SK-N-SH (cell line): ENCODE measurements at regions not wholly inside any gene's neighbourhood (a gene's known extent, or its start where the extent isn't known, plus 50 kb on each side); places are given as distances from the start of the nearest gene placed in this dataset.

Experiments used
- CTCF ChIA-PET: fragments of 300-600, 350-600 bp; formaldehyde crosslinking; extraction: SDS; loops from one replicate; lab custom pipeline; 2021; lab: Yijun Ruan, JAX
- POLR2A ChIA-PET: fragments of 350-600 bp; sonication (Branson Sonifier 250); formaldehyde crosslinking; extraction: SDS; loops from one replicate; lab custom pipeline; 2020; ENCODE audit warnings: antibody characterized with exemption, inconsistent platforms; lab: Yijun Ruan, JAX
- DNase-seq: peaks from one replicate; pipeline ENCODE4 v3.0.0; 2012
- H2AFZ ChIP-seq: fragments of 200-600 bp; sonication (generic); 2 replicates; pipeline ENCODE4 v1.8.1; 2016; ENCODE audit warnings: antibody characterized with exemption, mild to moderate bottlenecking, low read depth
- H3F3A ChIP-seq: fragments of 200-600 bp; sonication (generic); replicated peaks from 2 replicates; pipeline ENCODE3; 2016; ENCODE audit warnings: antibody characterized with exemption, mild to moderate bottlenecking; ENCODE audit not compliant: insufficient read depth
- H3K27ac ChIP-seq, 2 experiments: fragments of 200-500 bp in 1 of 2; fragments of 200-600 bp in 1 of 2; sonication (Bioruptor generic) in 1 of 2; sonication (generic), shearing (Covaris generic) in 1 of 2; 2 replicates each; pipeline versions ENCODE4 v1.5.1 to v1.6.1; 2014 to 2016; ENCODE audit warnings: low read depth in 2 of 2, inconsistent platforms in 1 of 2, low read length in 1 of 2, mild to moderate bottlenecking in 1 of 2, mixed read lengths in 1 of 2
- H3K27me3 ChIP-seq: fragments of 200-600 bp; sonication (generic), shearing (Covaris generic); 2 replicates; pipeline ENCODE4 v1.6.1; 2016; ENCODE audit warnings: mixed run types; ENCODE audit not compliant: insufficient read depth
- H3K36me3 ChIP-seq, 2 experiments: fragments of 200-500 bp in 1 of 2; fragments of 200-600 bp in 1 of 2; sonication (Bioruptor generic) in 1 of 2; sonication (generic) in 1 of 2; replicated peaks in 1 of 2; 2 replicates each; pipeline versions ENCODE3 to v1.5.1; 2014 to 2016; ENCODE audit warnings: low read length in 1 of 2, mild to moderate bottlenecking in 1 of 2; ENCODE audit not compliant: insufficient read depth in 2 of 2, control insufficient read depth in 1 of 2
- H3K4me1 ChIP-seq, 2 experiments: fragments of 200-500 bp in 1 of 2; fragments of 200-600 bp in 1 of 2; sonication (Bioruptor generic) in 1 of 2; sonication (generic), shearing (Covaris generic) in 1 of 2; 2 replicates each; pipeline versions ENCODE4 v1.5.1 to v1.6.1; 2014 to 2016; ENCODE audit warnings: low read depth in 1 of 2, low read length in 1 of 2, mixed run types in 1 of 2; ENCODE audit not compliant: insufficient read depth in 2 of 2, control insufficient read depth in 1 of 2
- H3K4me2 ChIP-seq: fragments of 200-600 bp; sonication (generic), shearing (Covaris generic); 2 replicates; pipeline ENCODE4 v1.6.1; 2017; ENCODE audit warnings: mixed run types
- H3K4me3 ChIP-seq, 2 experiments: fragments of 200-500 bp in 1 of 2; fragments of 200-600 bp in 1 of 2; sonication (Bioruptor generic) in 1 of 2; sonication (generic), shearing (Covaris generic) in 1 of 2; 2 replicates each; pipeline versions ENCODE4 v1.5.1 to v1.8.1; 2014 to 2016; ENCODE audit warnings: low read depth in 2 of 2, inconsistent platforms in 1 of 2, low read length in 1 of 2, mild to moderate bottlenecking in 1 of 2, mixed read lengths in 1 of 2, moderate library complexity in 1 of 2
- H3K79me2 ChIP-seq: fragments of 200-600 bp; sonication (generic); 2 replicates; pipeline ENCODE4 v1.8.1; 2017; ENCODE audit warnings: mild to moderate bottlenecking; ENCODE audit not compliant: insufficient read depth
- H3K9ac ChIP-seq: fragments of 200-600 bp; sonication (generic); 2 replicates; pipeline ENCODE4 v1.6.1; 2017; ENCODE audit warnings: mixed run types
- H3K9me2 ChIP-seq: fragments of 200-600 bp; sonication (generic); 2 replicates; pipeline ENCODE4 v1.6.1; 2017; ENCODE audit warnings: mixed run types
- H3K9me3 ChIP-seq: fragments of 200-600 bp; sonication (generic); 2 replicates; pipeline ENCODE4 v1.6.1; 2017; ENCODE audit warnings: mixed run types, mild to moderate bottlenecking, moderate library complexity
- H4K20me1 ChIP-seq: fragments of 200-600 bp; sonication (generic); 2 replicates; pipeline ENCODE4 v1.6.1; 2017; ENCODE audit warnings: mild to moderate bottlenecking, mixed run types; ENCODE audit not compliant: insufficient read depth
- CHD2 ChIP-seq: fragments of 150-350 bp; IDR thresholded peaks from 2 replicates; pipeline ENCODE4 v1.6.1; 2018; ENCODE audit warnings: low read length; ENCODE audit not compliant: partially characterized antibody
- ELF1 ChIP-seq: IDR thresholded peaks from 2 replicates; pipeline ENCODE4 v1.4.0; 2012
- EZH2phosphoT487 ChIP-seq: fragments of 200-600 bp; sonication (generic); IDR thresholded peaks from 2 replicates; pipeline ENCODE4 v1.6.1; 2017; ENCODE audit warnings: low read depth, mixed run types, mild to moderate bottlenecking, antibody characterized with exemption, moderate library complexity, borderline replicate concordance
- FOSL2 ChIP-seq: IDR thresholded peaks from 2 replicates; pipeline ENCODE4 v1.4.0; 2012; ENCODE audit warnings: low read depth, mild to moderate bottlenecking, moderate library complexity, borderline replicate concordance
- FOXJ3 ChIP-seq: sonication (generic); formaldehyde crosslinking; IDR thresholded peaks from 2 replicates; pipeline ENCODE4 v1.5.1; 2020; ENCODE audit warnings: mild to moderate bottlenecking, missing genetic modification reagents
- FOXM1 ChIP-seq: IDR thresholded peaks from 2 replicates; pipeline ENCODE4 v1.4.0; 2012; ENCODE audit warnings: low read depth, mild to moderate bottlenecking
- GATA2 ChIP-seq: sonication (generic); formaldehyde crosslinking; IDR thresholded peaks from 2 replicates; pipeline ENCODE4 v1.5.0; 2020; ENCODE audit warnings: mild to moderate bottlenecking, missing genetic modification reagents
- NFIC ChIP-seq: IDR thresholded peaks from 2 replicates; pipeline ENCODE4 v1.4.0; 2012; ENCODE audit warnings: borderline replicate concordance
- NRF1 ChIP-seq: IDR thresholded peaks from 2 replicates; pipeline ENCODE4 v1.6.1; 2012; ENCODE audit warnings: low read depth, mild to moderate bottlenecking, low read length
- RXRA ChIP-seq: IDR thresholded peaks from 2 replicates; pipeline ENCODE4 v1.4.0; 2012; ENCODE audit warnings: low read depth, mild to moderate bottlenecking, borderline replicate concordance
- SIN3A ChIP-seq: IDR thresholded peaks from 2 replicates; pipeline ENCODE4 v1.6.1; 2012; ENCODE audit warnings: low read depth, mild to moderate bottlenecking, low read length, moderate library complexity, borderline replicate concordance
- WGBS: methylation state at CpG from one replicate; pipeline ENCODE4 v1.1.6; 2017; ENCODE audit warnings: low lambda C conversion rate; 5-methylcytosine and 5-hydroxymethylcytosine counted together
- TF ChIP-seq, protein P1 (sequence below): IDR thresholded peaks from 2 replicates; pipeline ENCODE4 v1.4.0; 2012; ENCODE audit warnings: low read depth, borderline replicate concordance
- TF ChIP-seq, protein P2 (sequence below): IDR thresholded peaks from 2 replicates; pipeline ENCODE4; 2012
- TF ChIP-seq, protein P3 (sequence below): fragments of 200-600 bp; sonication (generic); IDR thresholded peaks from 2 replicates; pipeline ENCODE4 v1.6.1; 2017; ENCODE audit warnings: antibody characterized with exemption, mild to moderate bottlenecking, moderate library complexity

DNA sequence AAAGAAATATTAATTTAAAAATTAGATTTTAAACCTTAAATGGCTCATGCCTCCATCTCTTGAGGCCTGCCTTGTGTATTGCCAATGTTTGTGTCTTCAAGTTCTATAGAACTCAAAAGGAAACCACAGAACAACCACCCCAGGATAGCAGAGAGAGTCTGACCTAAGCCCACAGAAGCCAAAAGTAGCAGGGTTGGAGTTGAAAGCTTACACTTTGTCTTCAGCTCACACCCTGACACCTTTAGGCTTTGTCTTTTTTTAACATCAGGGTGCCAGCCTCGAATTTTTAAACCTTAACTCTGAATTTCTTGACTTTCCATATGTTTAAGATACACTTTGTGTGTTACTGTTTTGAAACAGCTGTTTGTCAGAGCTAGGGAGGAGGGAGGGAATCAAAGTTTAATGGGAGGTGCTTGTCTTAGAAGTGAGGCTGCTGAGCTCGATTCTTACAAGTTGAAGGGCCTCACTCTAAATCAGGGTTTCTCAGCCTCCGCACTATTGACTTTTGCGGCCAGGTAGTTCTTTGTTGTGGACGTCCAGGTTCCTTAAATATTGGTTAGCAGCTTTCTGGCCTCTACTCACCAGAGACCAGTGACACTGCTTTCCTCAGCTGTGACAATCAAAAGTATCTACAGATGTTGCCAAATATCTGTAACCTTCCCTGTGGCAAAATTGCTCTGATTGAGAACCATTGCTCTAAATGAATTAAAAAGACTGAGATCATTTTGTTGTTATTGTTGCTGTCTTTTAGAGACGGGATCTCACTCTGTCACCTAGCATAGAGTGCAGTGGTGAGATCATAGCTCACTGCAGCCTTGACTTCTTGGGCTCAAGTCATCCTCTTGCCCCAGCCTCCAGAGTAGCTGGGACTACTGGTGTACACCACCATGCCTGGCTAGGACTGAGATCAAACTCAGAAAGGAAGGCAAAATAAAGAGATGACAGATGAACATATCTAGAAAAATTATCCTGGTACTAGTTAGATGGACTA lies 139.2 kb upstream of the EOMES start:
- Histone ChIP-seq H3K9me2 (no peaks in the 10 kb centered on the region), H3K79me2 (no peaks in the 10 kb centered on the region), H4K20me1 (no peaks in the 10 kb centered on the region), H3K27me3 (no peaks in the 10 kb centered on the region), H3K4me3 (no peak overlapping the region), H3K4me1 (no peaks in the 10 kb centered on the region), H3K9me3 (no peaks in the 10 kb centered on the region), H2AFZ (no peak overlapping the region), H3K36me3 (no peaks in the 10 kb centered on the region), H3F3A (no peaks in the 10 kb centered on the region), H3K9ac (no peak overlapping the region), H3K4me2 (no peak overlapping the region)
- DNase-seq, result no peak
- WGBS, result 4% methylated on average over 6 of the region's 6 CpGs
- POLR2A ChIA-PET, result no interaction called here
- TF ChIP-seq FOXM1 (no peak), EZH2phosphoT487 (no peak), RXRA (no peak), NFIC (no peak), FOXJ3 (CRISPR knock-in tag) (no peak), GATA2 (CRISPR knock-in tag) (no peak), SIN3A (no peak), FOSL2 (no peak), ELF1 (no peak), NRF1 (no peak)
- TF ChIP-seq, protein P1, sequence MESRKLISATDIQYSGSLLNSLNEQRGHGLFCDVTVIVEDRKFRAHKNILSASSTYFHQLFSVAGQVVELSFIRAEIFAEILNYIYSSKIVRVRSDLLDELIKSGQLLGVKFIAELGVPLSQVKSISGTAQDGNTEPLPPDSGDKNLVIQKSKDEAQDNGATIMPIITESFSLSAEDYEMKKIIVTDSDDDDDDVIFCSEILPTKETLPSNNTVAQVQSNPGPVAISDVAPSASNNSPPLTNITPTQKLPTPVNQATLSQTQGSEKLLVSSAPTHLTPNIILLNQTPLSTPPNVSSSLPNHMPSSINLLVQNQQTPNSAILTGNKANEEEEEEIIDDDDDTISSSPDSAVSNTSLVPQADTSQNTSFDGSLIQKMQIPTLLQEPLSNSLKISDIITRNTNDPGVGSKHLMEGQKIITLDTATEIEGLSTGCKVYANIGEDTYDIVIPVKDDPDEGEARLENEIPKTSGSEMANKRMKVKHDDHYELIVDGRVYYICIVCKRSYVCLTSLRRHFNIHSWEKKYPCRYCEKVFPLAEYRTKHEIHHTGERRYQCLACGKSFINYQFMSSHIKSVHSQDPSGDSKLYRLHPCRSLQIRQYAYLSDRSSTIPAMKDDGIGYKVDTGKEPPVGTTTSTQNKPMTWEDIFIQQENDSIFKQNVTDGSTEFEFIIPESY, result no peak
- TF ChIP-seq, protein P2, sequence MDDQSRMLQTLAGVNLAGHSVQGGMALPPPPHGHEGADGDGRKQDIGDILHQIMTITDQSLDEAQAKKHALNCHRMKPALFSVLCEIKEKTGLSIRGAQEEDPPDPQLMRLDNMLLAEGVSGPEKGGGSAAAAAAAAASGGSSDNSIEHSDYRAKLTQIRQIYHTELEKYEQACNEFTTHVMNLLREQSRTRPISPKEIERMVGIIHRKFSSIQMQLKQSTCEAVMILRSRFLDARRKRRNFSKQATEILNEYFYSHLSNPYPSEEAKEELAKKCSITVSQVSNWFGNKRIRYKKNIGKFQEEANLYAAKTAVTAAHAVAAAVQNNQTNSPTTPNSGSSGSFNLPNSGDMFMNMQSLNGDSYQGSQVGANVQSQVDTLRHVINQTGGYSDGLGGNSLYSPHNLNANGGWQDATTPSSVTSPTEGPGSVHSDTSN, result no peak
- TF ChIP-seq, all 33 proteins: peak for 0
- no peak overlapping the region for H3K27ac ChIP-seq
- CTCF ChIA-PET, result no interaction called here

DNA sequence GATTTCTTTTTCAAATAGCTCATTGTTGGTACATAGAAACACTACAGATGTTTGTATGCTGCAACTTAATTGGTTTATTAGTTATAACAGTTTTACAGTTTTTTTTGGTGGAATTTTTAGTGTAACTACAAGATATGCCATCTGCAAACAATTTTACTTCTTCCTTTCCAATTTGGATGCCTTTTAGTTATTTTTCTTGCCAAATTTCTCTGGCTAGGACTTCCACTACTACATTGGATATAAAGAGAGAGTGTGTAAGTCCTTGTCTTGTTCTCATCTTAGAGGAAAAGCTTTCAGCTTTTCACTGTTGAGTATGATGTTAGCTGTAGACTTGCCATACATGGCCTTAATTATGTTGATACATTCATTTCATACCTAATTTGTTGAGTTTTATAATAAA lies 143.6 kb upstream of the EOMES start:
- H3K79me2 ChIP-seq, result no peaks in the 10 kb centered on the region
- CTCF ChIA-PET, result no interaction called here

More for the DNA sequence above, 143.6 kb upstream of the EOMES start:
- POLR2A ChIA-PET, result no interaction called here
- H3K4me2 ChIP-seq, result no peak overlapping the region
- no peaks in the 10 kb centered on the region for H3K4me1 ChIP-seq
- no peaks in the 10 kb centered on the region for H3K9me2 ChIP-seq
- H3K27ac ChIP-seq, result no peak overlapping the region
- no peaks in the 10 kb centered on the region for H3K36me3 ChIP-seq
- no peak overlapping the region for H3K9ac ChIP-seq
- H3K9me3 ChIP-seq, result no peaks in the 10 kb centered on the region
- TF ChIP-seq CHD2, result no peak
- TF ChIP-seq, protein P3, sequence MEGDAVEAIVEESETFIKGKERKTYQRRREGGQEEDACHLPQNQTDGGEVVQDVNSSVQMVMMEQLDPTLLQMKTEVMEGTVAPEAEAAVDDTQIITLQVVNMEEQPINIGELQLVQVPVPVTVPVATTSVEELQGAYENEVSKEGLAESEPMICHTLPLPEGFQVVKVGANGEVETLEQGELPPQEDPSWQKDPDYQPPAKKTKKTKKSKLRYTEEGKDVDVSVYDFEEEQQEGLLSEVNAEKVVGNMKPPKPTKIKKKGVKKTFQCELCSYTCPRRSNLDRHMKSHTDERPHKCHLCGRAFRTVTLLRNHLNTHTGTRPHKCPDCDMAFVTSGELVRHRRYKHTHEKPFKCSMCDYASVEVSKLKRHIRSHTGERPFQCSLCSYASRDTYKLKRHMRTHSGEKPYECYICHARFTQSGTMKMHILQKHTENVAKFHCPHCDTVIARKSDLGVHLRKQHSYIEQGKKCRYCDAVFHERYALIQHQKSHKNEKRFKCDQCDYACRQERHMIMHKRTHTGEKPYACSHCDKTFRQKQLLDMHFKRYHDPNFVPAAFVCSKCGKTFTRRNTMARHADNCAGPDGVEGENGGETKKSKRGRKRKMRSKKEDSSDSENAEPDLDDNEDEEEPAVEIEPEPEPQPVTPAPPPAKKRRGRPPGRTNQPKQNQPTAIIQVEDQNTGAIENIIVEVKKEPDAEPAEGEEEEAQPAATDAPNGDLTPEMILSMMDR, result no peak
- TF ChIP-seq ELF1, result no peak
- no peak for TF ChIP-seq GATA2 (CRISPR knock-in tag)
- no peak for TF ChIP-seq FOXM1
- TF ChIP-seq, protein P1, result no peak
- no peak for TF ChIP-seq NRF1
- no peaks in the 10 kb centered on the region for H4K20me1 ChIP-seq
- no peak overlapping the region for H3K4me3 ChIP-seq
- H2AFZ ChIP-seq, result no peak overlapping the region
- H3K27me3 ChIP-seq, result no peaks in the 10 kb centered on the region
- H3F3A ChIP-seq, result no peaks in the 10 kb centered on the region
- DNase-seq, result no peak
